ENCODE measurements at regions not wholly inside any gene's neighbourhood (a gene's known extent, or its start where the extent isn't known, plus 50 kb on each side); places are given as distances from the start of the nearest gene placed in this dataset.

DNA sequence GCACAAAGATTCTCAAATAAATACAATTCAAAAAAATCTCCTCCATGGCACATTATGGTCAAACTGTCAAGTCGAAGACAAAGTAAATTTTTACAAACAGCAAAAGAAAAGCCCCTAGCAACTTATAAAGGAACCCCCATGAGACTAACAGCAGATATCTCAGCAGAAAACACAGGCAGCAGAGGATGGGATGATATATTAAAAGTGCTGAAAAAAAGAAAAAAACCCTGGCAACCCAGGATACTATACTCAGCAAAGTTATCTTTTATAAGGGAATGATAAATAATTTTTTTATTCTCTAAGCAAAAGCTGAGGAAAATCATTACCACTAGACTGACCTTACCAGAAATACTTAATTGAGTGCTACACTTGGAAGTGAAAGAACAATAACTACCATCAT, 326.4 kb downstream of the CYRIA start:
- no peaks in the 10 kb centered on the region for H3K9me3 ChIP-seq
- 85% methylated on average over 1 of the region's 1 CpG for WGBS
- no peaks in the 10 kb centered on the region for H3K27me3 ChIP-seq
- H3K36me3 ChIP-seq, result no peaks in the 10 kb centered on the region
- no peak overlapping the region for H3K27ac ChIP-seq
- H3K4me3 ChIP-seq, result no peak overlapping the region
- H3K4me1 ChIP-seq, result no peaks in the 10 kb centered on the region
- TF ChIP-seq POLR2A (IDR thresholded peaks at IDR 0.05) (no peak), EP300 (IDR thresholded peaks at IDR 0.05) (no peak), POLR2AphosphoS5 (IDR thresholded peaks at IDR 0.05) (no peak)
- TF ChIP-seq, protein P1, sequence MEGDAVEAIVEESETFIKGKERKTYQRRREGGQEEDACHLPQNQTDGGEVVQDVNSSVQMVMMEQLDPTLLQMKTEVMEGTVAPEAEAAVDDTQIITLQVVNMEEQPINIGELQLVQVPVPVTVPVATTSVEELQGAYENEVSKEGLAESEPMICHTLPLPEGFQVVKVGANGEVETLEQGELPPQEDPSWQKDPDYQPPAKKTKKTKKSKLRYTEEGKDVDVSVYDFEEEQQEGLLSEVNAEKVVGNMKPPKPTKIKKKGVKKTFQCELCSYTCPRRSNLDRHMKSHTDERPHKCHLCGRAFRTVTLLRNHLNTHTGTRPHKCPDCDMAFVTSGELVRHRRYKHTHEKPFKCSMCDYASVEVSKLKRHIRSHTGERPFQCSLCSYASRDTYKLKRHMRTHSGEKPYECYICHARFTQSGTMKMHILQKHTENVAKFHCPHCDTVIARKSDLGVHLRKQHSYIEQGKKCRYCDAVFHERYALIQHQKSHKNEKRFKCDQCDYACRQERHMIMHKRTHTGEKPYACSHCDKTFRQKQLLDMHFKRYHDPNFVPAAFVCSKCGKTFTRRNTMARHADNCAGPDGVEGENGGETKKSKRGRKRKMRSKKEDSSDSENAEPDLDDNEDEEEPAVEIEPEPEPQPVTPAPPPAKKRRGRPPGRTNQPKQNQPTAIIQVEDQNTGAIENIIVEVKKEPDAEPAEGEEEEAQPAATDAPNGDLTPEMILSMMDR (IDR thresholded peaks at IDR 0.05), result no peak
- DNase-seq (ENCODE audit: low spot score in 2 of 2), result no peak

DNA sequence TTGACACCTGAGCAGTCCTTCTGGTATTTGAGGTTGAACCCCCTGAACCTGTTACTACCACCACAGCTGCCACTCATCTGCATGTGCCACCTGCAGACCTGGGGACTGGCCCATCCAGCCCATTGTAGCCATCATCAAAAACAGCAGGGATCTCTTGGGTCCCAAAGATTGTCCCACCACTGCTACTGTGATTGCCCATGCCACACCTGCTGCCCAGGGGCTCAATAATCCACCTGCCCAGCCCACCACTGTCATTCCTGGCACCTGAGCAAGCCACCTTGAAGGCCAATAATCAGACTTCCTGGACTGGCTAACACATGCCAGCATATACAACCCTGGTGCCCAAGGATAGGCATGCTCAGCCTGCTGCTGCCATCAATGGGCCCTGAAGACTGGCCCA, 327.6 kb downstream of the CYRIA start:
- Histone ChIP-seq H3K36me3 (no peaks in the 10 kb centered on the region), H3K9me3 (no peaks in the 10 kb centered on the region), H3K27me3 (no peaks in the 10 kb centered on the region), H3K4me1 (no peaks in the 10 kb centered on the region), H3K4me3 (no peak overlapping the region), H3K27ac (no peak overlapping the region)
- TF ChIP-seq, protein P1 (IDR thresholded peaks at IDR 0.05), result no peak
- TF ChIP-seq POLR2AphosphoS5 (IDR thresholded peaks at IDR 0.05), result no peak
- no peak for TF ChIP-seq EP300 (IDR thresholded peaks at IDR 0.05)
- no peak for TF ChIP-seq POLR2A (IDR thresholded peaks at IDR 0.05)
- no peak for DNase-seq (ENCODE audit: low spot score in 2 of 2)

DNA sequence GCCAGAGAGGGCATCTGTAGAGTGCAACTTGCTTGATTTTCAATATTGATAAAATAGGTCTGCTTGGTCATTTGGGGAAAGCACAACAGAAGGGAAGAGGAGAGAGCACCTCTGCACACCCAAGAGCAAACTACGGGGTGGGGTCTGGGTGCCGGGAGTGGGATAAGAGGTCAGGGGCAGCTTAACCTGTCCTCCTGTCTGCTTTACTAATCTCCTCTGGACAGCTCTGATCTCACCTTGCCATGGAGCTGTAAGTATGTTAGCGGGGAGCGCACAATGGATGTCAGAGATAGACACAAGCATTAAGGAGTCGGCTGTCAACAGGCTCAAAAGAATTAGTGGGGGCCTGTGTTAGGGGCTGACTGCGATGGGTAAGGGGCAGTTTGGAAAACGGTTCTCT, 328.7 kb downstream of the CYRIA start:
- TF ChIP-seq EP300 (IDR thresholded peaks at IDR 0.05) (no peak), POLR2A (IDR thresholded peaks at IDR 0.05) (no peak), POLR2AphosphoS5 (IDR thresholded peaks at IDR 0.05) (no peak)
- TF ChIP-seq, protein P1 (IDR thresholded peaks at IDR 0.05), result no peak
- H3K27me3 ChIP-seq, result no peaks in the 10 kb centered on the region
- DNase-seq (ENCODE audit: low spot score in 2 of 2), result no peak
- no peak overlapping the region for H3K4me3 ChIP-seq
- no peaks in the 10 kb centered on the region for H3K4me1 ChIP-seq
- H3K27ac ChIP-seq, result no peak overlapping the region
- H3K9me3 ChIP-seq, result no peaks in the 10 kb centered on the region
- 95% methylated on average over 7 of the region's 7 CpGs for WGBS
- no peaks in the 10 kb centered on the region for H3K36me3 ChIP-seq

DNA sequence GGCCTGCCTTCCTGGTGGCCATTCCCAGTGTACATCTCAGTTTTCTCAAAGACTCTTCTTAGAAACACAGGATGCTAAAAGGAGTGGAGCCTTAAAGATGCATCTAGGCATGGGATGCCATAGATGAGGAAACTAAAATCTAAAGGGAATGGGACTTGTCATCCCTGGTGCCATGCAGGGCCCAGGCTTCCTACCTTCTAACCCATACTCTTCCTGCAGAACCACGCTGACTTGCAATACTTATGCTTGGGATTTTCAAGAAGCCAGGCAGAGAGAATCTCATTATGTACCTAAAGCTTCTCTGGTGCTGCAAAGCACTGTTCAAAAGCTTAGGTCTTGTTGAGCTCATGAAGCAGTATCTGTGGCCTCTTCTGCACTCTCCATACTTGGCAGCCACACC, 329.1 kb downstream of the CYRIA start:
- no peaks in the 10 kb centered on the region for H3K9me3 ChIP-seq
- TF ChIP-seq POLR2AphosphoS5 (IDR thresholded peaks at IDR 0.05) (no peak), EP300 (IDR thresholded peaks at IDR 0.05) (no peak), POLR2A (IDR thresholded peaks at IDR 0.05) (no peak)
- TF ChIP-seq, protein P1 (IDR thresholded peaks at IDR 0.05), result no peak
- no peak overlapping the region for H3K4me3 ChIP-seq
- H3K36me3 ChIP-seq, result no peaks in the 10 kb centered on the region
- H3K27me3 ChIP-seq, result no peaks in the 10 kb centered on the region
- 88% methylated on average over 1 of the region's 1 CpG for WGBS
- H3K27ac ChIP-seq, result no peak overlapping the region
- no peaks in the 10 kb centered on the region for H3K4me1 ChIP-seq
- DNase-seq (ENCODE audit: low spot score in 2 of 2), result no peak

- no peak for DNase-seq (ENCODE audit: low spot score in 2 of 2)
- H3K4me3 ChIP-seq, result no peak overlapping the region
These were observed 329.7 kb downstream of the CYRIA start for GRCh38 chr2:16335947-16336346.

More at GRCh38 chr2:16335947-16336346, 329.7 kb downstream of the CYRIA start:
- Histone ChIP-seq H3K36me3 (no peaks in the 10 kb centered on the region), H3K27me3 (no peaks in the 10 kb centered on the region), H3K4me1 (no peaks in the 10 kb centered on the region), H3K27ac (no peak overlapping the region), H3K9me3 (no peaks in the 10 kb centered on the region)
- TF ChIP-seq POLR2AphosphoS5 (IDR thresholded peaks at IDR 0.05) (no peak), POLR2A (IDR thresholded peaks at IDR 0.05) (no peak), EP300 (IDR thresholded peaks at IDR 0.05) (no peak)
- TF ChIP-seq, protein P1 (IDR thresholded peaks at IDR 0.05), result no peak
- 59% methylated on average over 3 of the region's 3 CpGs for WGBS
